Cardiac fibroblast (primary cell): ENCODE measurements at regions not wholly inside any gene's neighbourhood (a gene's known extent, or its start where the extent isn't known, plus 50 kb on each side); places are given as distances from the start of the nearest gene placed in this dataset.
"Not testable (repeated sequence)": the region's sequence is repeated elsewhere in the genome, so short reads cannot be mapped to it uniquely, and the experiment has no call there.

ENCODE experiments used
- DNase-seq, 2 donors: peaks; one replicate each; pipeline versions ENCODE4 v3.0.0 to v3.0.0-alpha.2; 2010; ENCODE audit warnings: low read depth in 2 of 2
- H3K4me3 ChIP-seq, 2 donors: replicated peaks in 1 of 2; 1 replicate in 1 of 2; 2 replicates in 1 of 2; pipeline ENCODE4 v1.5.1; 2011; ENCODE audit warnings: low read depth in 2 of 2, low read length in 2 of 2, mild to moderate bottlenecking in 2 of 2, moderate library complexity in 1 of 2
- TF ChIP-seq, protein P1 (sequence below): IDR thresholded peaks from one replicate; pipeline ENCODE4 v1.5.1; 2011; ENCODE audit warnings: low read depth, mild to moderate bottlenecking, low read length, inconsistent platforms

DNA sequence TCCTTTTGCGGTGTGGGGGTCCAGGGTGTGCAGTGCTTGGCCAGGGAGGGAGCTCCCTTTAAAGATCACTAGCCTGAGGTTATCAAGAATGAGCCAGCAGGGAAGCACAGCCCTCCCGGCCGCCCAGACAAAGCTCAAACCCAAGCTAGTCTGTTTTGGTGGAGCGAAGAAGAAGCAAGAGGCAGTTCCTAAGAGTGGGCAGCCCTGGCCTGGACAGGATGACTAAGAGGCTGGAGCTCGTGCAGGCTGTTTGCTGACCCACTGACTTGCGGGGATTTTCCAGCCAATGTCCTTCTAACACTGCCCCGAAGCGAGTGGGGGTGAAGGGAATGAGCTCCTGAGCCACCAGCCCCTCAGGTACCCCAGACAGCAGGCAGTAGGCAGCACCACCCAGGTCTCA lies 134.4 kb downstream of the COPRS start:
- peak; percentile 25 to 33 for DNase-seq
- H3K4me3 ChIP-seq: no peak overlapping the region
- TF ChIP-seq, protein P1, sequence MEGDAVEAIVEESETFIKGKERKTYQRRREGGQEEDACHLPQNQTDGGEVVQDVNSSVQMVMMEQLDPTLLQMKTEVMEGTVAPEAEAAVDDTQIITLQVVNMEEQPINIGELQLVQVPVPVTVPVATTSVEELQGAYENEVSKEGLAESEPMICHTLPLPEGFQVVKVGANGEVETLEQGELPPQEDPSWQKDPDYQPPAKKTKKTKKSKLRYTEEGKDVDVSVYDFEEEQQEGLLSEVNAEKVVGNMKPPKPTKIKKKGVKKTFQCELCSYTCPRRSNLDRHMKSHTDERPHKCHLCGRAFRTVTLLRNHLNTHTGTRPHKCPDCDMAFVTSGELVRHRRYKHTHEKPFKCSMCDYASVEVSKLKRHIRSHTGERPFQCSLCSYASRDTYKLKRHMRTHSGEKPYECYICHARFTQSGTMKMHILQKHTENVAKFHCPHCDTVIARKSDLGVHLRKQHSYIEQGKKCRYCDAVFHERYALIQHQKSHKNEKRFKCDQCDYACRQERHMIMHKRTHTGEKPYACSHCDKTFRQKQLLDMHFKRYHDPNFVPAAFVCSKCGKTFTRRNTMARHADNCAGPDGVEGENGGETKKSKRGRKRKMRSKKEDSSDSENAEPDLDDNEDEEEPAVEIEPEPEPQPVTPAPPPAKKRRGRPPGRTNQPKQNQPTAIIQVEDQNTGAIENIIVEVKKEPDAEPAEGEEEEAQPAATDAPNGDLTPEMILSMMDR: no peak

DNA sequence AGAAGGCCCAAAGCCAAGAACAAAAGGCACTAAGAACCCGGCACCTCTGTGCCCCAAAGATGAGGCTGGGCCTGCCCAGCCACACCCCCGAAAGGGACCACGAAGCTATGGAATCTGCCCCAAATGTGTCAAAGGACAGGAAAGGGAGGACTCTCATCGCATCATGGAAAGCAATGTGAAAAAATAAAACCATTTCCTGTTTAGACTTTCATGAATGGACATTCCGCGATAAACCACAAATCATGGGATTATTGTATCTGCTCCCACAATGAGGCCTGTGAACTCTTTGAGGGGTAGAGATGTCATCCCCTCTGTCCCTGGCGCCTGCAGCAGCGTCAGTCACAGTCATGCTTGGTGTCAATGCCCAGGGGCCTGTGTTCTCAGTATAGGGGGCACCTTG lies 135.0 kb downstream of the COPRS start:
- peak; percentile 65 to 74 for DNase-seq

DNA sequence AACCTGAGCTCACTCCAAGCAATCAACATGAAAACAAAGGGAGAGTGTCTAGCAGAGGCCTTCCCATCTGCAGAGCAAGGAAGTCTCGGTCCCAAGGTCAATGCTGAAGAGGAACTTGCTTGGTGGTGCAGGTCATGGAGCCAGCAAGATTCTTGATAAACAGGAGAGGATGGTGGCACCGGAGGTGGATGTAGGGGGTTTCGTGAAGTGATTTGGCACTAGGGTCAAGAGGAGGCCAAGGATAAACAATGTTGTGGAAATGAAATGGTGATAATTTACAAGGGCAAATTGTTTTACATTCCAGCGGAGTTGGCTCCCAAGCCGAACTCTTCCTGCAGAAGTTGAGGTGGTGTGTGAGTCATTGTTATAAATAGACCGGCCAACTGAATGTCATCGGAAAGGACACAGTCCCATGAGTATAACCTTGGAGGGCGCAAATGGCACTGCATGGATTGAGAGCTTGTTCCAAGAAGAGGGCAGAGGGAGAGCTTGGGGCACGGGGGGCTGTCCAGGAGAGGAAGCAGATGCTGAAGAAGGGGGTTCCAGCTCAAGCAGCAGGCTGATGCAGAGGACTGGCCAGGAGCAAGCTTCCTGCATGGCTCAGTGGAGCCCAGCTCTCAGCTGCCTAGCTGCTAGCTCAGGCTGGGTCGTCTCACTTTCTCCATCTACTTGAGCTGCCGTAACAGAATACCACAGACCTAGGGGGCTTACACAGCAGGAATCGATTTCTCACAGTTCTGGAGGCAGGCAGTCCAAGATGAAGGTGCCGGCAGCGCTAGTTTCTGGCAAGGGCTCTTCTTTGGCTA lies 136.6 kb downstream of the COPRS start:
- no peak overlapping the region for H3K4me3 ChIP-seq
- DNase-seq: peak; percentile 51 to 54
- TF ChIP-seq, protein P1: no peak

More for the DNA sequence above, 135.0 kb downstream of the COPRS start:
- H3K4me3 ChIP-seq: no peak overlapping the region
- TF ChIP-seq, protein P1: no peak

DNA sequence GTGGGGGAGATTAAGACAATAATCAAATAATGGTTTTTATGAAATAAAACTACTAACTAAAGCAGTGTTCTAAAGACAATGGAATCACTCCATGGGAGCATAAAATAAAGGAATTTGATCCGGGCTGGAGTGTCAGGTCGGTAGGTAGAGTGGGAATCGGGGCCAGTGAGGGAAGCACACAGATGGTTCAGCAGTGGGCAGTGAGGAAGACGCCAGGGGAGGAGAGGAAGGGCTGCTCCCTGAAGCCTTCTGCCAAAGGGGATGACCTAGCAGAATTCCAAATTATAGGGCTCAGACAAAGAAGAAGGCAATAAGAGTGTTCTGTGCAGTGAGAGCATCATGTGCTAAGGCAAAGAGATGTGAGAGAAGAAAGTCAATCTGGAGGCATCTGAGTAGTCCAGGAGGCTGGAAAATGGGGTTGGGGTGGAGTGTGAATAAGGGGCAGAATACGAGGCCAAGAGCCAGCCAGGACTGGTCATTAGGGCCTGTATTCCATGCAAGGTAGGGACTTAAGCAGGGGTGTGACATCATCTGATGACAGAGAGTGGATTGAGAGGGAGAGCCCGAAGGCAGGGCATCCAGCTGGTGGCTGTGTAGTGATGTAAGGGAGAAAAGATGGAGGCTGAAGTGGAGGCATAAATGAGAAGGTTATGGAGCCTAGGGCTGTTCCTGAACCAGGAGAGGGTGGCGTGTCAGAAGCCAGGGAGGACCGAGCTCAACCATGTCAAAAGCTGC lies 137.6 kb downstream of the COPRS start:
- H3K4me3 ChIP-seq: no peak overlapping the region
- DNase-seq: no peak
- TF ChIP-seq, protein P1: no peak

DNA sequence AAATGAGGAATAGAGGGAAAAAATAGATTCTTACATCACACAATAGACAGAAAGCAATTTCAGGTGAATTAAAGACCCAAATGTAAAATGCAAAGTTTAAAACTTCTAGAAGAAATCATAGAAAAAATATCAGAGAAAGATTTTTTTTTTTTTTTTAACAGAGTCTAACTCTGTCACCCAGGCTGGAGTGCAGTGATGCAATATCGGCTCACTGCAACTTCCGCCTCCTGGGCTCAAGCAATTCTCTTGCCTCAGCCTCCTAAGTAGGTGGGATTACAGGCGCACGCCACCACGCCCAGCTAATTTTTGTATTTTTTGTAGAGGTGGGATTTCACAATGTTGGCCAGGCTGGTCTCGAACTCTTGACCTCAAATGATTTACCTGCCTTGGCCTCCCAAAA lies 141.8 kb downstream of the COPRS start:
- H3K4me3 ChIP-seq, DNase-seq: not testable (repeated sequence)

DNA sequence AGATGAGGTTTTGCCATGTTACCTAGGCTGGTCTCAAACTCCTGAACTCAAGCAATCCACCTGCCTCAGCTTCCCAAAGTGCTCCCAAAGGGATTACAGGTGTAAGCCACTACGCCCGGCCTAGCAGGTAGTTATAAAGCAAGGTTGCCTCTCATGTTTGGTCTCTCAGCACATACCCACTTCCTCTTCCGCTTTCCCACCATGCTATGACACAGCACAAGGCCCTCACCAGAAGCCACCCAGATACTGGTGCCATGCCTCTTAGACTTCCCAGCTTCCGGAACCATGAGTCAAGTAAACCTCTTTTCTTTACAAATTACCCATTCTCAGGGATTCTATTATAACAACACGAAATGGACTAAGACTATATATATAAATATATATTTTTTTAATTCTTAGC lies 143.6 kb downstream of the COPRS start:
- TF ChIP-seq, protein P1: no peak
- no peak for DNase-seq
- no peak overlapping the region for H3K4me3 ChIP-seq

DNA sequence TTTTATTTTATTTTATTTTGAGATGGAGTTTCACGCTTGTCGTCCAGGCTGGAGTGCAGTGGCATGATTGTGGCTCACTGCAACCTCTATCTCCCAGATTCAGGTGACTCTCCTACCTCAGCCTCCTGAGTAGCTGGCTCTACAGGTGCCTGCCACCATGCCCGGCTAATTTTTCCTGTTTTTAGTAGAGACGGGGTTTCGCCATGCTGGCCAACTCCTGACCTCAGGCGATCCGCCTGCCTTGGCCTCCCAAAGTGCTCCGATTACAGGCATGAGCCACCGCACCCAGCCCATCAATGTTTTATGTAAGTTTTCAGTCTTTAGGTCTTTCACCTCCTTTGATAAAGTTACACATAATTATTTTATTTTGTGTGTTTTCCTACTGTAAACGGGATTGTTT lies 154.6 kb downstream of the COPRS start:
- no peak overlapping the region for H3K4me3 ChIP-seq
- TF ChIP-seq, protein P1: no peak
- no peak for DNase-seq
